ENCODE measurements at regions not wholly inside any gene's neighbourhood (a gene's known extent, or its start where the extent isn't known, plus 50 kb on each side); places are given as distances from the start of the nearest gene placed in this dataset.

DNA sequence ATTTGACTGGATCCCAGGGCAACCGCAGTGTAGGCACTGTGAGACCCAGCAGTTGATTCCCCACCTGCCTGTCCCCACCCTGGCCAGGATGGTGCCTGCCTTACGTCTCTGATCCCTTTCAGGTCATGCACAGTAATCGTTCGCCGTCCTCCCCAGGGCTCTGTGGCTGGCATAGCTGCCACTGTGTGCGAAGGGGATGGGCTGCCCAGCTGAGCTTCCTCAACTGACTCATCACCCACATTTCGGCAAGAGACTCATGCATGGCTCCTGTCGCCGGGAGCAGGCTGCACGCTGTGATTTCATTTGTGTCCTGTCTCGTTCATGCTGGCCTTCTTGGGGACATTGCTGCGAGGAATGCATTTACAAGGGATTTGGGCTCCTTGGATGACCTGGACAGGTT is 252.4 kb downstream of the KLF6 start:
- no peak for DNase-seq
- Histone ChIP-seq H3K36me3 (no peaks in the 10 kb centered on the region), H3K9me3 (no peaks in the 10 kb centered on the region), H3K4me3 (no peak overlapping the region), H3K27ac (no peak overlapping the region), H3K27me3 (no peaks in the 10 kb centered on the region), H3K4me1 (peaks cover 4 to 5% of the 10 kb centered on the region in 2 donors)
- in situ Hi-C loops (cut with MboI; ENCODE audit: low sequenced_read_pairs in 4 of 4), result no loop called here
- TF ChIP-seq, protein P1, sequence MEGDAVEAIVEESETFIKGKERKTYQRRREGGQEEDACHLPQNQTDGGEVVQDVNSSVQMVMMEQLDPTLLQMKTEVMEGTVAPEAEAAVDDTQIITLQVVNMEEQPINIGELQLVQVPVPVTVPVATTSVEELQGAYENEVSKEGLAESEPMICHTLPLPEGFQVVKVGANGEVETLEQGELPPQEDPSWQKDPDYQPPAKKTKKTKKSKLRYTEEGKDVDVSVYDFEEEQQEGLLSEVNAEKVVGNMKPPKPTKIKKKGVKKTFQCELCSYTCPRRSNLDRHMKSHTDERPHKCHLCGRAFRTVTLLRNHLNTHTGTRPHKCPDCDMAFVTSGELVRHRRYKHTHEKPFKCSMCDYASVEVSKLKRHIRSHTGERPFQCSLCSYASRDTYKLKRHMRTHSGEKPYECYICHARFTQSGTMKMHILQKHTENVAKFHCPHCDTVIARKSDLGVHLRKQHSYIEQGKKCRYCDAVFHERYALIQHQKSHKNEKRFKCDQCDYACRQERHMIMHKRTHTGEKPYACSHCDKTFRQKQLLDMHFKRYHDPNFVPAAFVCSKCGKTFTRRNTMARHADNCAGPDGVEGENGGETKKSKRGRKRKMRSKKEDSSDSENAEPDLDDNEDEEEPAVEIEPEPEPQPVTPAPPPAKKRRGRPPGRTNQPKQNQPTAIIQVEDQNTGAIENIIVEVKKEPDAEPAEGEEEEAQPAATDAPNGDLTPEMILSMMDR (IDR thresholded peaks at IDR 0.05 in 4 of 5, conservative IDR thresholded peaks at IDR 0.05 in 1 of 5), result no peak
- TF ChIP-seq POLR2A (IDR thresholded peaks at IDR 0.05), result no peak
- ATAC-seq, result no peak
- intact Hi-C loops (cut with DNase I; ENCODE audit: low total_unique reads), result no loop called here

DNA sequence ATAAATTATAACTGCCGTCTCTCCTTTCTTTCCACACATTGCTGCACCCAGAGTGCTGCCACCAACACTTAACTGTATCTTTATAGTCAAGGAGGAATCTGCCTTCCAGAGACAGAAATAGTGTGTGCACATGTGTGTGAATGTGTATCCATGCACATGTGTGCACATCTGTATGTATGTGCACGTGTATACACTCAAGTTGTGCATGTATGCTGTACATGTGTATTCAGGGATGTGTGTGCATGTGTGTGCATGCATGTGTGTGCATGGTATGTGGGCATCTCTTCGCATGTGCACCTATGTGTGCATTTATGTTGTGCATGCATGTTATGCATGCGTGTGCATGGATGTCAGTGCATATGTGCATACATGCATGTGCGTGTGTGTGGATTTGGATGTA is 253.3 kb downstream of the KLF6 start:
- in situ Hi-C loops (cut with MboI; ENCODE audit: low sequenced_read_pairs in 4 of 4) (no loop called here), intact Hi-C loops (cut with DNase I; ENCODE audit: low total_unique reads) (no loop called here)
- Histone ChIP-seq H3K9me3 (no peaks in the 10 kb centered on the region), H3K27ac (no peak overlapping the region), H3K36me3 (no peaks in the 10 kb centered on the region), H3K4me3 (no peak overlapping the region), H3K4me1 (peaks cover 5 to 6% of the 10 kb centered on the region in 2 donors), H3K27me3 (no peaks in the 10 kb centered on the region)
- ATAC-seq (no peak), DNase-seq (no peak)
- TF ChIP-seq POLR2A (IDR thresholded peaks at IDR 0.05), result no peak
- TF ChIP-seq, protein P1 (IDR thresholded peaks at IDR 0.05 in 4 of 5, conservative IDR thresholded peaks at IDR 0.05 in 1 of 5), result no peak

DNA sequence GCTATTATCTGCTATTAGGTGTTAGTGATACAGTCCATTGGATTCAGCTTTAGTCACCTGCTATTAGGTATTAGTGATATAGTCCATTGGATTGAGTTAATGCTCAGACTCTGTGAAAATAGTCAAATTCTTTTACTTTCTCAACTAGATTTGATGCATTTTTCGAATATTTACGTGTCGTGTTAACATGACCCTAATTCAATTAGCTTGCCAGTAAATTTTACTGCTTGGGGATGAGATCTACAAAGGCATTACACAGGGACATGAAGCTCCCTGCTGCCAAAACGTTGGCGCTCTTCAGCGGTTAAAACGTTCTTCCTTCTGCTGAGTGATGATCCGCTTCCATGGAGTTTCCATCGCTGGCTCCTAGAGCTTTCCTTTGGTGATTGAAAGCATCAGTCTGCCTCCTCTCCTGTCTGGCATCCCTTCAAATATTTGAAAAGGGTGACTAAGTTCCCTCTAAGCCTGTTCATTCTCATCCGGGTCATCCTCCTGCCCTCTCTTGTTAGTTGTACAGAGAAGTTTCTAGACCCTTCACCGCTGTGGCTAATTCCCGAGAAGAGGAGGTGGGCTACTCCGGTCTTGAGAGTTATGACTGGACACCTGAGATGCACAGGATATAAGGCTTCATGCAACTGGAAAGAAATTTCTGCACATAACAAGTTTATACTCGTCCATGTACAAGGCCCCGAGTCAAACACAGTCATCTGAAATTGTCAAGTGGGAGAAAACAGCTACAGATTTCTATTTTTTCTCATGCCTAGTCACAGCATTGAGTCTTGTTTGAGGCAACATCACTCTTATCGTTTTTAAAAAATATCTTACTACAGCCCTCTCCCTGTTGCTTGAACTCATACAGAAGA is 254.0 kb downstream of the KLF6 start:
- in situ Hi-C loops (cut with MboI; ENCODE audit: low sequenced_read_pairs in 4 of 4), result no loop called here
- H3K9me3 ChIP-seq, result no peaks in the 10 kb centered on the region
- intact Hi-C loops (cut with DNase I; ENCODE audit: low total_unique reads), result no loop called here
- ATAC-seq, result no peak
- DNase-seq, result no peak
- H3K27me3 ChIP-seq, result no peaks in the 10 kb centered on the region
- H3K4me1 ChIP-seq, result peaks cover 6 to 9% of the 10 kb centered on the region in 2 donors
- H3K27ac ChIP-seq, result no peak overlapping the region
- H3K36me3 ChIP-seq, result no peaks in the 10 kb centered on the region
- TF ChIP-seq, protein P1 (IDR thresholded peaks at IDR 0.05 in 4 of 5, conservative IDR thresholded peaks at IDR 0.05 in 1 of 5), result no peak
- TF ChIP-seq POLR2A (IDR thresholded peaks at IDR 0.05), result no peak
- no peak overlapping the region for H3K4me3 ChIP-seq

DNA sequence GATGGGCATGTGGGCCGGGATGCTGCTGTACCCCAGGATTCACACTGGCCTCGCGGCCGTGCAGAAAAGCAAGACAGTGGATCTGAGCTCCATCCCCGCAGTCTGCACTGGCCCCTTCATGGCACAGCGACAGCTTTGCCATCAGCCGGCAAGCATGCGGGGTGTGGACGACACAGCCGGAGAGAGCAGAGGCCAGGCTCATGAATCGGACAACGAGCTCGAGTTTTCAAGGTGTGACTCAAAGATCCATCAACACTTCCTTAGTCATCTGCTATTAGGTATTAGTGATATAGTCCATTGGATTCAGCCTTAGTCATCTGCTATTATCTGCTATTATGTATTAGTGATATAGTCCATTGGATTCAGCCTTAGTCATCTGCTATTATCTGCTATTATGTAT is 254.7 kb downstream of the KLF6 start:
- intact Hi-C loops (cut with DNase I; ENCODE audit: low total_unique reads), result no loop called here
- Histone ChIP-seq H3K27me3 (no peaks in the 10 kb centered on the region), H3K9me3 (no peaks in the 10 kb centered on the region), H3K27ac (no peak overlapping the region), H3K4me1 (peaks cover 6 to 9% of the 10 kb centered on the region in 2 donors), H3K36me3 (no peaks in the 10 kb centered on the region), H3K4me3 (no peak overlapping the region)
- in situ Hi-C loops (cut with MboI; ENCODE audit: low sequenced_read_pairs in 4 of 4), result no loop called here
- ATAC-seq (no peak), DNase-seq (no peak)
- TF ChIP-seq, protein P1 (IDR thresholded peaks at IDR 0.05 in 4 of 5, conservative IDR thresholded peaks at IDR 0.05 in 1 of 5), result no peak
- no peak for TF ChIP-seq POLR2A (IDR thresholded peaks at IDR 0.05)

Measured in gastrocnemius medialis (tissue), 4 donors.